ENCODE measurements at regions not wholly inside any gene's neighbourhood (a gene's known extent, or its start where the extent isn't known, plus 50 kb on each side); places are given as distances from the start of the nearest gene placed in this dataset.

DNA sequence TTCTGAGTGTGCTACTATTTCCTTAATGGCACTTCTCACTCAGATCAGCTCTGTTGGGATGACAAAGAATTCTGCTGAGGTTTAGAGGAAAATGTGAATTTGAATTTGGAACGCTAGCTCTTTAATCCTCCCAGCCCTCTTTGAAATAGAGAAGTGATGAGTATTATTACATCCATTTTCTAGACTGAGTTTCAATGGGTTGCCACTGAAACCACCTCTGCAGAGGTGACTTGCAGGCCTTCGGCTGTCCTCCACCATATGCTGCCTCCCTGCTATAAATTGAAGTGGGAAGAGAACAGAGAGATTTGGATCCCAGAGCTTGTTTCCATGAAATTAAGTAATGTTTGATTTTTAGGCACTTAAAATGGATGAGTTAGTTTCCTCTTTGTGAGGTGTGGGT is 363.2 kb upstream of the SNX7 start:
- Histone ChIP-seq H2BK120ac (ENCODE audit: insufficient read depth, low read length, poor library complexity) (no peak overlapping the region), H3K4me1 (ENCODE audit: control insufficient read depth in 1 of 2, insufficient read depth in 2 of 2, low read length in 2 of 2) (no peaks in the 10 kb centered on the region), H3K27ac (ENCODE audit: low read depth, low read length) (no peak overlapping the region), H2BK5ac (ENCODE audit: low read depth, low read length, poor library complexity) (no peak overlapping the region), H2AFZ (ENCODE audit: insufficient read depth, low read length, poor library complexity) (no peak overlapping the region), H3K14ac (ENCODE audit: low read length) (no peak overlapping the region), H2AK5ac (ENCODE audit: low read length) (no peak overlapping the region), H3K9me3 (ENCODE audit: insufficient read depth, low read depth, low read length) (no peaks in the 10 kb centered on the region), H3K9ac (ENCODE audit: low read length) (no peak overlapping the region), H4K91ac (ENCODE audit: low read depth, low read length) (no peak overlapping the region), H4K8ac (ENCODE audit: low read depth, low read length) (no peak overlapping the region), H3K27me3 (ENCODE audit: insufficient read depth, low read length) (no peaks in the 10 kb centered on the region), H3K18ac (ENCODE audit: low read length) (no peak overlapping the region), H4K12ac (ENCODE audit: low read depth, low read length) (no peak overlapping the region), H3K4me3 (ENCODE audit: low read depth, low read length) (no peak overlapping the region), H3K79me1 (ENCODE audit: low read length) (no peaks in the 10 kb centered on the region), H3K4me2 (ENCODE audit: low read length) (no peak overlapping the region), H3K4ac (ENCODE audit: low read depth, low read length) (no peak overlapping the region), H3K36me3 (ENCODE audit: control insufficient read depth in 1 of 2, insufficient read depth in 2 of 2, low read length in 2 of 2) (no peaks in the 10 kb centered on the region), H2BK12ac (ENCODE audit: low read length) (no peak overlapping the region), H3K79me2 (ENCODE audit: control insufficient read depth, insufficient read depth, low read length, poor library complexity) (no peaks in the 10 kb centered on the region), H3K23ac (ENCODE audit: low read length) (no peak overlapping the region)
- no peak for DNase-seq
- WGBS (ENCODE audit: extremely low coverage, insufficient coverage, insufficient read length) = no CpG with 5 or more reads among the region's 2 CpGs

DNA sequence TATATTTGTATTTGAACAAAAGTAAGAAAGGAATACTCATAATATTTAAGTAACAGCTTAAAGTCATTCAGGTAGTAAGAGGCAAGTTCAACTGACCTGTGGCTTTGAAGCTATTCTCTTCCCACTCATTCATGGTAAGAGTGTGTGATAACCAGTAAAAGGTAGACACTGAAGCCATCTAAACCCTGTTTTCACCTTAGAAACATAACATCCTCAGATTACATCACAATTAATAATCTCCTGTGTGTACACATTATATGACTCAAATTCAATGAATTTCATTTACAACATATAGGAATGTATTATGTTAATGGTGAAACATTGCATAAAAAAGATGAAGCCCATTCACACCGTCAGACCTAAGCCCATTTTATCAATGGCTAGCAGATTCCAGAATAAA is 364.8 kb upstream of the SNX7 start:
- H3K79me1 ChIP-seq (ENCODE audit: low read length) = no peaks in the 10 kb centered on the region
- H2BK12ac ChIP-seq (ENCODE audit: low read length) = no peak overlapping the region
- no peak overlapping the region for H2BK120ac ChIP-seq (ENCODE audit: insufficient read depth, low read length, poor library complexity)
- H4K91ac ChIP-seq (ENCODE audit: low read depth, low read length) = no peak overlapping the region
- H2AK5ac ChIP-seq (ENCODE audit: low read length) = no peak overlapping the region
- H2BK5ac ChIP-seq (ENCODE audit: low read depth, low read length, poor library complexity) = no peak overlapping the region
- no peak overlapping the region for H4K12ac ChIP-seq (ENCODE audit: low read depth, low read length)
- no peak overlapping the region for H3K4ac ChIP-seq (ENCODE audit: low read depth, low read length)
- H3K79me2 ChIP-seq (ENCODE audit: control insufficient read depth, insufficient read depth, low read length, poor library complexity) = no peaks in the 10 kb centered on the region
- no peak overlapping the region for H3K14ac ChIP-seq (ENCODE audit: low read length)
- WGBS (ENCODE audit: extremely low coverage, insufficient coverage, insufficient read length) = no CpG with 5 or more reads among the region's 1 CpG
- H3K27me3 ChIP-seq (ENCODE audit: insufficient read depth, low read length) = no peaks in the 10 kb centered on the region
- no peak overlapping the region for H3K9ac ChIP-seq (ENCODE audit: low read length)
- H3K27ac ChIP-seq (ENCODE audit: low read depth, low read length) = no peak overlapping the region
- no peak overlapping the region for H2AFZ ChIP-seq (ENCODE audit: insufficient read depth, low read length, poor library complexity)
- H4K8ac ChIP-seq (ENCODE audit: low read depth, low read length) = no peak overlapping the region
- H3K9me3 ChIP-seq (ENCODE audit: insufficient read depth, low read depth, low read length) = no peaks in the 10 kb centered on the region
- no peak overlapping the region for H3K18ac ChIP-seq (ENCODE audit: low read length)
- no peaks in the 10 kb centered on the region for H3K36me3 ChIP-seq (ENCODE audit: control insufficient read depth in 1 of 2, insufficient read depth in 2 of 2, low read length in 2 of 2)
- no peaks in the 10 kb centered on the region for H3K4me1 ChIP-seq (ENCODE audit: control insufficient read depth in 1 of 2, insufficient read depth in 2 of 2, low read length in 2 of 2)
- DNase-seq = no peak
- no peak overlapping the region for H3K4me3 ChIP-seq (ENCODE audit: low read depth, low read length)
- no peak overlapping the region for H3K4me2 ChIP-seq (ENCODE audit: low read length)
- H3K23ac ChIP-seq (ENCODE audit: low read length) = no peak overlapping the region

- Histone ChIP-seq H3K27ac (ENCODE audit: low read depth, low read length) (no peak overlapping the region), H2AFZ (ENCODE audit: insufficient read depth, low read length, poor library complexity) (no peak overlapping the region), H2AK5ac (ENCODE audit: low read length) (no peak overlapping the region), H4K8ac (ENCODE audit: low read depth, low read length) (no peak overlapping the region), H4K91ac (ENCODE audit: low read depth, low read length) (no peak overlapping the region), H3K36me3 (ENCODE audit: control insufficient read depth in 1 of 2, insufficient read depth in 2 of 2, low read length in 2 of 2) (no peaks in the 10 kb centered on the region), H3K27me3 (ENCODE audit: insufficient read depth, low read length) (no peaks in the 10 kb centered on the region), H3K9ac (ENCODE audit: low read length) (no peak overlapping the region), H3K79me1 (ENCODE audit: low read length) (no peaks in the 10 kb centered on the region), H2BK5ac (ENCODE audit: low read depth, low read length, poor library complexity) (no peak overlapping the region), H3K4me1 (ENCODE audit: control insufficient read depth in 1 of 2, insufficient read depth in 2 of 2, low read length in 2 of 2) (no peaks in the 10 kb centered on the region), H3K4ac (ENCODE audit: low read depth, low read length) (no peak overlapping the region), H3K18ac (ENCODE audit: low read length) (no peak overlapping the region), H3K79me2 (ENCODE audit: control insufficient read depth, insufficient read depth, low read length, poor library complexity) (no peaks in the 10 kb centered on the region), H2BK12ac (ENCODE audit: low read length) (no peak overlapping the region), H3K4me2 (ENCODE audit: low read length) (no peak overlapping the region), H3K4me3 (ENCODE audit: low read depth, low read length) (no peak overlapping the region), H3K14ac (ENCODE audit: low read length) (no peak overlapping the region), H4K12ac (ENCODE audit: low read depth, low read length) (no peak overlapping the region), H2BK120ac (ENCODE audit: insufficient read depth, low read length, poor library complexity) (no peak overlapping the region), H3K23ac (ENCODE audit: low read length) (no peak overlapping the region), H3K9me3 (ENCODE audit: insufficient read depth, low read depth, low read length) (no peaks in the 10 kb centered on the region)
- DNase-seq = no peak
- no CpG with 5 or more reads among the region's 2 CpGs for WGBS (ENCODE audit: extremely low coverage, insufficient coverage, insufficient read length)
Measured at GRCh38 chr1:98294127-98294526, 367.4 kb upstream of the SNX7 start.

- no peak overlapping the region for H3K9ac ChIP-seq (ENCODE audit: low read length)
- H3K18ac ChIP-seq (ENCODE audit: low read length) = no peak overlapping the region
- H2BK120ac ChIP-seq (ENCODE audit: insufficient read depth, low read length, poor library complexity) = no peak overlapping the region
- no peak overlapping the region for H4K91ac ChIP-seq (ENCODE audit: low read depth, low read length)
- H3K79me1 ChIP-seq (ENCODE audit: low read length) = no peaks in the 10 kb centered on the region
- H3K27ac ChIP-seq (ENCODE audit: low read depth, low read length) = no peak overlapping the region
- no peaks in the 10 kb centered on the region for H3K36me3 ChIP-seq (ENCODE audit: control insufficient read depth in 1 of 2, insufficient read depth in 2 of 2, low read length in 2 of 2)
- no peak overlapping the region for H4K8ac ChIP-seq (ENCODE audit: low read depth, low read length)
- no peak overlapping the region for H2AFZ ChIP-seq (ENCODE audit: insufficient read depth, low read length, poor library complexity)
- H3K4ac ChIP-seq (ENCODE audit: low read depth, low read length) = no peak overlapping the region
- no peak for DNase-seq
- no peaks in the 10 kb centered on the region for H3K4me1 ChIP-seq (ENCODE audit: control insufficient read depth in 1 of 2, insufficient read depth in 2 of 2, low read length in 2 of 2)
- H3K27me3 ChIP-seq (ENCODE audit: insufficient read depth, low read length) = no peaks in the 10 kb centered on the region
- no peak overlapping the region for H3K4me3 ChIP-seq (ENCODE audit: low read depth, low read length)
- H4K12ac ChIP-seq (ENCODE audit: low read depth, low read length) = no peak overlapping the region
- H2BK12ac ChIP-seq (ENCODE audit: low read length) = no peak overlapping the region
- H3K79me2 ChIP-seq (ENCODE audit: control insufficient read depth, insufficient read depth, low read length, poor library complexity) = no peaks in the 10 kb centered on the region
- H3K9me3 ChIP-seq (ENCODE audit: insufficient read depth, low read depth, low read length) = no peaks in the 10 kb centered on the region
- no peak overlapping the region for H2BK5ac ChIP-seq (ENCODE audit: low read depth, low read length, poor library complexity)
- no peak overlapping the region for H3K14ac ChIP-seq (ENCODE audit: low read length)
- no peak overlapping the region for H3K4me2 ChIP-seq (ENCODE audit: low read length)
- H2AK5ac ChIP-seq (ENCODE audit: low read length) = no peak overlapping the region
- H3K23ac ChIP-seq (ENCODE audit: low read length) = no peak overlapping the region
Measured at GRCh38 chr1:98292994-98293393, 368.5 kb upstream of the SNX7 start.

GRCh38 chr1:98289311-98289710 is 368.5 kb upstream of the DPYD start:
- no peak overlapping the region for H3K27ac ChIP-seq (ENCODE audit: low read depth, low read length)
- H3K4ac ChIP-seq (ENCODE audit: low read depth, low read length) = no peak overlapping the region
- no peaks in the 10 kb centered on the region for H3K9me3 ChIP-seq (ENCODE audit: insufficient read depth, low read depth, low read length)
- no peaks in the 10 kb centered on the region for H3K36me3 ChIP-seq (ENCODE audit: control insufficient read depth in 1 of 2, insufficient read depth in 2 of 2, low read length in 2 of 2)
- H4K12ac ChIP-seq (ENCODE audit: low read depth, low read length) = no peak overlapping the region
- H3K4me2 ChIP-seq (ENCODE audit: low read length) = no peak overlapping the region
- no peak overlapping the region for H2BK5ac ChIP-seq (ENCODE audit: low read depth, low read length, poor library complexity)
- no CpG with 5 or more reads among the region's 1 CpG for WGBS (ENCODE audit: extremely low coverage, insufficient coverage, insufficient read length)
- H3K79me2 ChIP-seq (ENCODE audit: control insufficient read depth, insufficient read depth, low read length, poor library complexity) = no peaks in the 10 kb centered on the region
- H3K4me1 ChIP-seq (ENCODE audit: control insufficient read depth in 1 of 2, insufficient read depth in 2 of 2, low read length in 2 of 2) = no peaks in the 10 kb centered on the region
- H3K14ac ChIP-seq (ENCODE audit: low read length) = no peak overlapping the region
- H2BK120ac ChIP-seq (ENCODE audit: insufficient read depth, low read length, poor library complexity) = no peak overlapping the region
- no peaks in the 10 kb centered on the region for H3K79me1 ChIP-seq (ENCODE audit: low read length)
- H2AK5ac ChIP-seq (ENCODE audit: low read length) = no peak overlapping the region
- no peak overlapping the region for H2AFZ ChIP-seq (ENCODE audit: insufficient read depth, low read length, poor library complexity)
- no peak overlapping the region for H2BK12ac ChIP-seq (ENCODE audit: low read length)
- DNase-seq = no peak
- H3K9ac ChIP-seq (ENCODE audit: low read length) = no peak overlapping the region
- H4K91ac ChIP-seq (ENCODE audit: low read depth, low read length) = no peak overlapping the region
- H3K27me3 ChIP-seq (ENCODE audit: insufficient read depth, low read length) = no peaks in the 10 kb centered on the region
- H3K4me3 ChIP-seq (ENCODE audit: low read depth, low read length) = no peak overlapping the region
- no peak overlapping the region for H3K18ac ChIP-seq (ENCODE audit: low read length)
- no peak overlapping the region for H3K23ac ChIP-seq (ENCODE audit: low read length)
- H4K8ac ChIP-seq (ENCODE audit: low read depth, low read length) = no peak overlapping the region

Measured in trophoblast cell (in vitro differentiated cells and primary cell).